ENCODE measurements at regions not wholly inside any gene's neighbourhood (a gene's known extent, or its start where the extent isn't known, plus 50 kb on each side); places are given as distances from the start of the nearest gene placed in this dataset.

GRCh38 chr9:108015690-108016089, 526.1 kb upstream of the KLF4 start:
- no peak for DNase-seq

GRCh38 chr9:108014353-108014752, 524.8 kb upstream of the KLF4 start:
- DNase-seq, result no peak

- no peak for DNase-seq
These were observed 523.5 kb upstream of the KLF4 start for GRCh38 chr9:108012886-108013665.

- no peak for DNase-seq
These were observed 522.8 kb upstream of the KLF4 start for GRCh38 chr9:108012405-108012804.

GRCh38 chr9:108003526-108003925, 514.0 kb upstream of the KLF4 start:
- DNase-seq, result no peak

GRCh38 chr9:108002371-108002956, 512.9 kb upstream of the KLF4 start:
- no peak for DNase-seq

GRCh38 chr9:108001237-108001636, 511.7 kb upstream of the KLF4 start:
- no peak for DNase-seq

GRCh38 chr9:107999890-108000289, 510.3 kb upstream of the KLF4 start:
- no peak for DNase-seq

GRCh38 chr9:107999011-107999410, 509.4 kb upstream of the KLF4 start:
- no peak for DNase-seq

GRCh38 chr9:107994648-107995047, 505.1 kb upstream of the KLF4 start:
- DNase-seq, result no peak

GRCh38 chr9:107992271-107992670, 502.7 kb upstream of the KLF4 start:
- DNase-seq, result no peak

- DNase-seq, result no peak
These were observed 502.0 kb upstream of the KLF4 start for GRCh38 chr9:107991581-107991980.

GRCh38 chr9:107989544-107989943, 500.0 kb upstream of the KLF4 start:
- no peak for DNase-seq

GRCh38 chr9:107989099-107989498, 499.5 kb upstream of the KLF4 start:
- no peak for DNase-seq

- no peak for DNase-seq
These were observed 495.4 kb upstream of the KLF4 start for GRCh38 chr9:107984956-107985355.

- no peak for DNase-seq
These were observed 494.2 kb upstream of the KLF4 start for GRCh38 chr9:107983762-107984161.

GRCh38 chr9:107983181-107983603, 493.6 kb upstream of the KLF4 start:
- DNase-seq, result no peak

GRCh38 chr9:107982745-107983144, 493.2 kb upstream of the KLF4 start:
- no peak for DNase-seq

GRCh38 chr9:107982001-107982400, 492.4 kb upstream of the KLF4 start:
- DNase-seq, result no peak

- no peak for DNase-seq
These were observed 491.4 kb upstream of the KLF4 start for GRCh38 chr9:107980984-107981383.

- DNase-seq, result peak; percentile 10
These were observed 487.2 kb upstream of the KLF4 start for GRCh38 chr9:107976767-107977166.

- DNase-seq, result no peak
These were observed 485.9 kb upstream of the KLF4 start for GRCh38 chr9:107975426-107976010.

GRCh38 chr9:107973451-107973850, 483.9 kb upstream of the KLF4 start:
- no peak for DNase-seq

- no peak for DNase-seq
These were observed 482.8 kb upstream of the KLF4 start for GRCh38 chr9:107972346-107972745.

Measured in CD4-positive, alpha-beta T cell treated with Interleukin-21 for 1 hour (primary cell).